ENCODE measurements at regions not wholly inside any gene's neighbourhood (a gene's known extent, or its start where the extent isn't known, plus 50 kb on each side); places are given as distances from the start of the nearest gene placed in this dataset.

DNA sequence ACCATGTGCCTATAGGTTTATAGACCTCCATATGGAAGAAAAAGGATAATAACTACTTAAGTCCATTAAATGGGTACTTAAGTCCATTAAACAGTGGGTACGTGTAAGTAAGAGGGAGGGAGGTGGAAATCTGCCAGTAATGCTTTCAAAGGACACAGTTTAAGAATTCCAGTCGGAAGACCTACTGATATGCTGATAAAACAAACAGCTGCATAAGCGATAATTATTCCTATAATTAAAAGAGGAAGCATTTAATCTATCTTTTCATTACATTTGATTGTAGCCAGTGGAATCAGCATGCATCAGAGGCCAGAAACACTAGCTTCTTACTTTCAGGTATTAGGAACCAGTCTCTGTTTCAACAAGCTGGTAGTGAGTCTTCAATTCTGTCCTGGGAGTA is 96.4 kb upstream of the DDX18 start:
- no peak overlapping the region for H3K27ac ChIP-seq (ENCODE audit: low read length)
- no peak for DNase-seq
- intact Hi-C loops (cut with micrococcal nuclease), result no loop called here
- H3K79me2 ChIP-seq (ENCODE audit: low read length), result no peaks in the 10 kb centered on the region
- no peak overlapping the region for H3K4me2 ChIP-seq (ENCODE audit: low read length)
- H4K20me1 ChIP-seq (ENCODE audit: low read length), result no peaks in the 10 kb centered on the region
- ATAC-seq, result no peak
- H3K27me3 ChIP-seq (ENCODE audit: low read length), result peaks cover 48% of the 10 kb centered on the region
- ChIA-PET POLR2A (ENCODE audit: unreplicated experiment) (no interaction called here), CTCF (no interaction called here)
- no peak overlapping the region for H3K9ac ChIP-seq (ENCODE audit: low read length)
- no peaks in the 10 kb centered on the region for H3K9me3 ChIP-seq (ENCODE audit: low read length)
- H3K4me1 ChIP-seq (ENCODE audit: insufficient read depth, low read length), result no peaks in the 10 kb centered on the region
- H2AFZ ChIP-seq (ENCODE audit: low read length), result no peak overlapping the region
- no TSS peak for BruUV-seq (replicated peaks)
- no peaks in the 10 kb centered on the region for H3K36me3 ChIP-seq (ENCODE audit: low read depth, low read length)
- H3K4me3 ChIP-seq (ENCODE audit: low read length), result no peak overlapping the region
- no peak for TF ChIP-seq EZH2 (IDR thresholded peaks at IDR 0.05; ENCODE audit: low read length, unreplicated experiment)
- TF ChIP-seq EZH2phosphoT487 (IDR thresholded peaks at IDR 0.05; ENCODE audit: borderline replicate concordance, low read length), result no peak
- TF ChIP-seq, protein P1, sequence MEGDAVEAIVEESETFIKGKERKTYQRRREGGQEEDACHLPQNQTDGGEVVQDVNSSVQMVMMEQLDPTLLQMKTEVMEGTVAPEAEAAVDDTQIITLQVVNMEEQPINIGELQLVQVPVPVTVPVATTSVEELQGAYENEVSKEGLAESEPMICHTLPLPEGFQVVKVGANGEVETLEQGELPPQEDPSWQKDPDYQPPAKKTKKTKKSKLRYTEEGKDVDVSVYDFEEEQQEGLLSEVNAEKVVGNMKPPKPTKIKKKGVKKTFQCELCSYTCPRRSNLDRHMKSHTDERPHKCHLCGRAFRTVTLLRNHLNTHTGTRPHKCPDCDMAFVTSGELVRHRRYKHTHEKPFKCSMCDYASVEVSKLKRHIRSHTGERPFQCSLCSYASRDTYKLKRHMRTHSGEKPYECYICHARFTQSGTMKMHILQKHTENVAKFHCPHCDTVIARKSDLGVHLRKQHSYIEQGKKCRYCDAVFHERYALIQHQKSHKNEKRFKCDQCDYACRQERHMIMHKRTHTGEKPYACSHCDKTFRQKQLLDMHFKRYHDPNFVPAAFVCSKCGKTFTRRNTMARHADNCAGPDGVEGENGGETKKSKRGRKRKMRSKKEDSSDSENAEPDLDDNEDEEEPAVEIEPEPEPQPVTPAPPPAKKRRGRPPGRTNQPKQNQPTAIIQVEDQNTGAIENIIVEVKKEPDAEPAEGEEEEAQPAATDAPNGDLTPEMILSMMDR (conservative IDR thresholded peaks at IDR 0.05; ENCODE audit: low read depth, low read length), result no peak
- H3K9me2 ChIP-seq (replicated peaks; ENCODE audit: low read length), result no peaks in the 10 kb centered on the region
- H3F3A ChIP-seq (ENCODE audit: low read length, unreplicated experiment), result no peaks in the 10 kb centered on the region

DNA sequence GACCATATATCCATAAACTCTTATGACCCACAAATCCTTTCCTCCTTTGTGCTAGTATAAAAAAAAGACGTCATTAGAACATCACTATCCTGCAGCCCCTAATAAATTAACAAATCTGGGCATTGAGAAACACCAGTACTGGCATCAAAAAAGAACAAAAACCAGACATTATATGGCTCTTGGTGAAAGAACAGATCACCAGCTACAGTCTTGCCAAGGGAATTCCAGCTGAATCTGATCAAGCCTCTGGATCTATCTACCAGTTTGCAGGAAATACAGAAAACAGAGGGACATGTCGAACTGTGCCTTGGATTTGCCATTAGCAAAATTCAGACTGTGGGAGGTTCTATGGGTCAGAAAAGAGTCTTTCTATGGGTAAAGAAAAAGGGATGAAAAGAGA is 93.7 kb upstream of the DDX18 start:
- intact Hi-C loops (cut with micrococcal nuclease), result no loop called here
- Histone ChIP-seq H3K27ac (ENCODE audit: low read length) (no peak overlapping the region), H3K9me2 (replicated peaks; ENCODE audit: low read length) (no peaks in the 10 kb centered on the region), H3K36me3 (ENCODE audit: low read depth, low read length) (no peaks in the 10 kb centered on the region), H4K20me1 (ENCODE audit: low read length) (no peaks in the 10 kb centered on the region), H3K9me3 (ENCODE audit: low read length) (no peaks in the 10 kb centered on the region), H3K9ac (ENCODE audit: low read length) (no peak overlapping the region), H3F3A (ENCODE audit: low read length, unreplicated experiment) (no peaks in the 10 kb centered on the region), H3K4me1 (ENCODE audit: insufficient read depth, low read length) (no peaks in the 10 kb centered on the region), H3K4me2 (ENCODE audit: low read length) (no peak overlapping the region), H3K27me3 (ENCODE audit: low read length) (peaks cover 31% of the 10 kb centered on the region), H3K79me2 (ENCODE audit: low read length) (no peaks in the 10 kb centered on the region), H2AFZ (ENCODE audit: low read length) (no peak overlapping the region), H3K4me3 (ENCODE audit: low read length) (no peak overlapping the region)
- ATAC-seq, result no peak
- CTCF ChIA-PET, result no interaction called here
- POLR2A ChIA-PET (ENCODE audit: unreplicated experiment), result no interaction called here
- TF ChIP-seq, protein P1 (conservative IDR thresholded peaks at IDR 0.05; ENCODE audit: low read depth, low read length), result no peak
- TF ChIP-seq EZH2 (IDR thresholded peaks at IDR 0.05; ENCODE audit: low read length, unreplicated experiment), result no peak
- no peak for TF ChIP-seq EZH2phosphoT487 (IDR thresholded peaks at IDR 0.05; ENCODE audit: borderline replicate concordance, low read length)
- no peak for DNase-seq
- no TSS peak for BruUV-seq (replicated peaks)

DNA sequence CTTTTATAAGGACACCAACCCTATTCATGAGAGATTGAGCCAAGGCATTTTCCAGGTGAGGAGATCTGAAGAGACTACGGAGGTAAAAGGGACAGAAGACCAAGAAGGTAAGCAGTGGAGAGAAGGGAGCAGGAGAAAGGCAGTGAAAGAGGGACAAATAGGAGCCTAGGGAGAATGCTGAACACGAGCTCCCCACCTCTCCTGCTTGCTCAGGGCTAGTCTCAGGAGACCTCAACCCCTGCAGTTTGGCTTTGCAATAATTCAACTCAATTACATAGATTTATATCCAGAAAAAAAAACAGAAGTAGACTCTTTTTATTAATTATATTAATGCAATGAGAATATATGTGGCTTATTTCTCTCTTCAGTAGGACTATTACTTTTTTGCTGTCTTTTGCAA is 91.0 kb upstream of the DDX18 start:
- Histone ChIP-seq H4K20me1 (ENCODE audit: low read length) (no peaks in the 10 kb centered on the region), H3K79me2 (ENCODE audit: low read length) (no peaks in the 10 kb centered on the region), H3K27me3 (ENCODE audit: low read length) (peaks cover 22% of the 10 kb centered on the region), H2AFZ (ENCODE audit: low read length) (no peak overlapping the region), H3K9ac (ENCODE audit: low read length) (no peak overlapping the region), H3K4me1 (ENCODE audit: insufficient read depth, low read length) (no peaks in the 10 kb centered on the region), H3K4me2 (ENCODE audit: low read length) (no peak overlapping the region), H3K4me3 (ENCODE audit: low read length) (no peak overlapping the region), H3K27ac (ENCODE audit: low read length) (no peak overlapping the region), H3K9me3 (ENCODE audit: low read length) (no peaks in the 10 kb centered on the region), H3F3A (ENCODE audit: low read length, unreplicated experiment) (no peaks in the 10 kb centered on the region), H3K9me2 (replicated peaks; ENCODE audit: low read length) (no peaks in the 10 kb centered on the region), H3K36me3 (ENCODE audit: low read depth, low read length) (no peaks in the 10 kb centered on the region)
- ChIA-PET CTCF (no interaction called here), POLR2A (ENCODE audit: unreplicated experiment) (interaction anchor here (0.6 kb wide), 1 partner anchor 581 kb away, joined by 3 read pairs; no protein-coding TSS in a partner anchor)
- intact Hi-C loops (cut with micrococcal nuclease), result no loop called here
- DNase-seq (no peak), ATAC-seq (no peak)
- TF ChIP-seq EZH2 (IDR thresholded peaks at IDR 0.05; ENCODE audit: low read length, unreplicated experiment) (no peak), EZH2phosphoT487 (IDR thresholded peaks at IDR 0.05; ENCODE audit: borderline replicate concordance, low read length) (no peak)
- TF ChIP-seq, protein P1 (conservative IDR thresholded peaks at IDR 0.05; ENCODE audit: low read depth, low read length), result no peak
- no TSS peak for BruUV-seq (replicated peaks)

All from PC-3 (cell line).